K562 (cell line): ENCODE measurements at regions not wholly inside any gene's neighbourhood (a gene's known extent, or its start where the extent isn't known, plus 50 kb on each side); places are given as distances from the start of the nearest gene placed in this dataset.
A peak's percentile ranks its signal among the peaks of the same experiment; 100 is the strongest.

Experiments used
- ATF6 ChIP-seq: sonication (generic); formaldehyde crosslinking; IDR thresholded peaks from 2 replicates; pipeline ENCODE4 v1.4.0; 2020; ENCODE audit warnings: mild to moderate bottlenecking, missing genetic modification reagents
- HMBOX1 ChIP-seq: sonication (generic); IDR thresholded peaks from 2 replicates; pipeline ENCODE4 v1.6.1; 2016
- L3MBTL2 ChIP-seq: fragments of 450-650 bp; IDR thresholded peaks from 2 replicates; pipeline ENCODE4 v1.6.1; 2016; ENCODE audit warnings: mild to moderate bottlenecking, moderate library complexity
- MECOM ChIP-seq: fragments of 250-450 bp; sonication (Bioruptor Pico); IDR thresholded peaks from 2 replicates; pipeline ENCODE4 v1.8.0; 2022; ENCODE audit warnings: inconsistent platforms
- NCOA1 ChIP-seq: fragments of 450-650 bp; IDR thresholded peaks from 2 replicates; pipeline ENCODE4 v1.6.1; 2016; ENCODE audit warnings: low read depth
- NEUROD1 ChIP-seq: fragments of 150-350 bp; IDR thresholded peaks from 2 replicates; pipeline ENCODE4 v1.6.1; 2014; ENCODE audit warnings: borderline replicate concordance, low read length, low read depth; ENCODE audit not compliant: partially characterized antibody
- NFYB ChIP-seq: IDR thresholded peaks from 2 replicates; pipeline ENCODE4 v1.6.1; 2011; ENCODE audit warnings: mild to moderate bottlenecking, moderate library complexity; ENCODE audit not compliant: insufficient read length; ENCODE audit errors: extremely low read depth
- TEAD1 ChIP-seq, 2 experiments: fragments of 450-650 bp in 1 of 2; sonication (generic) in 1 of 2; formaldehyde crosslinking; IDR thresholded peaks; 2 replicates each; pipeline versions ENCODE4 v1.4.0 to v1.8.0; 2020 to 2022; ENCODE audit warnings: mild to moderate bottlenecking in 2 of 2, missing genetic modification reagents in 1 of 2
- U2AF2 ChIP-seq: fragments of 200-400 bp; formaldehyde crosslinking; optimal IDR thresholded peaks from 2 replicates; pipeline ENCODE3; 2017; ENCODE audit warnings: low read depth, mild to moderate bottlenecking, low read length
- TF ChIP-seq, protein P1 (sequence below), 2 experiments: fragments of 450-650 bp in 1 of 2; sonication (generic) in 1 of 2; formaldehyde crosslinking in 1 of 2; IDR thresholded peaks; 2 replicates each; pipeline versions ENCODE4 v1.7.1 to v1.9.0; 2016 to 2022; ENCODE audit warnings: inconsistent platforms in 1 of 2, mild to moderate bottlenecking in 1 of 2, missing genetic modification reagents in 1 of 2
- TF ChIP-seq, protein P2 (sequence below), 2 experiments: IDR thresholded peaks in 1 of 2; conservative IDR thresholded peaks in 1 of 2; 2 replicates each; pipeline ENCODE4 v1.6.1; 2016; ENCODE audit warnings: low read depth in 2 of 2, mild to moderate bottlenecking in 1 of 2, missing compliant biosample characterization in 1 of 2, missing genetic modification characterization in 1 of 2, moderate library complexity in 1 of 2

DNA sequence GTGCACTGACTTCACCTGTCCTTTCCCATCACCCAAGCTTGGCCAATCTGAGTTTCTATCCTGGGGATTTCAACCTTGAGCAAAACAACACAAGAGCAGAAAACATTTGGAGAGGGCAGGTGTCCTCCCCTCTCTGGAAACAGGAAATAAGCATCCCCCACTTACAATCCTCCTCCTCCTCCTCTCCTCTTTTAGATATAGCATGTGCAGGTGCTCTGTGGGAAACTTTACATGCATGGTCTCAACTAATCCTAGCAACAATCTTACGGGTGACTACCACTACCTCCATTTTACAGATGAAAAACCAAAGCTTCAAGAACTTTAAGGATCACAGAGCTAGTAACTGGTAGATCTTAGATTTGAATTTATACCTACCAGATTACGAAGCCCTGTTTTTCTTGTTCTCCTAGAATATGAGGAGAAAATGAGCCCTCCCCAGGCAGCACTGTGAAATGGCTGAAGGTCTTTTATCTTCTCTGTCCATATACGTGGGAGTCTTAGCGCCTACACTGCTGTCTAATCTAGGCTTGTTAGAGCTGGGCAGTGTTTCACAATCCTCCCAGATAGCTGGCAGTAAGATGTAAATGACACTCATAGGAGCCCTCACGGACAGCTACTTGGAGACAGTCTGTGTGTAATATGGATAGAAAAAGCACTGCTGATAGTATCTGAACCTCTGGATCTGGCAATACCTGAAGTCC is 301.2 kb upstream of the PROK2 start (continued):
- TF ChIP-seq, protein P1, sequence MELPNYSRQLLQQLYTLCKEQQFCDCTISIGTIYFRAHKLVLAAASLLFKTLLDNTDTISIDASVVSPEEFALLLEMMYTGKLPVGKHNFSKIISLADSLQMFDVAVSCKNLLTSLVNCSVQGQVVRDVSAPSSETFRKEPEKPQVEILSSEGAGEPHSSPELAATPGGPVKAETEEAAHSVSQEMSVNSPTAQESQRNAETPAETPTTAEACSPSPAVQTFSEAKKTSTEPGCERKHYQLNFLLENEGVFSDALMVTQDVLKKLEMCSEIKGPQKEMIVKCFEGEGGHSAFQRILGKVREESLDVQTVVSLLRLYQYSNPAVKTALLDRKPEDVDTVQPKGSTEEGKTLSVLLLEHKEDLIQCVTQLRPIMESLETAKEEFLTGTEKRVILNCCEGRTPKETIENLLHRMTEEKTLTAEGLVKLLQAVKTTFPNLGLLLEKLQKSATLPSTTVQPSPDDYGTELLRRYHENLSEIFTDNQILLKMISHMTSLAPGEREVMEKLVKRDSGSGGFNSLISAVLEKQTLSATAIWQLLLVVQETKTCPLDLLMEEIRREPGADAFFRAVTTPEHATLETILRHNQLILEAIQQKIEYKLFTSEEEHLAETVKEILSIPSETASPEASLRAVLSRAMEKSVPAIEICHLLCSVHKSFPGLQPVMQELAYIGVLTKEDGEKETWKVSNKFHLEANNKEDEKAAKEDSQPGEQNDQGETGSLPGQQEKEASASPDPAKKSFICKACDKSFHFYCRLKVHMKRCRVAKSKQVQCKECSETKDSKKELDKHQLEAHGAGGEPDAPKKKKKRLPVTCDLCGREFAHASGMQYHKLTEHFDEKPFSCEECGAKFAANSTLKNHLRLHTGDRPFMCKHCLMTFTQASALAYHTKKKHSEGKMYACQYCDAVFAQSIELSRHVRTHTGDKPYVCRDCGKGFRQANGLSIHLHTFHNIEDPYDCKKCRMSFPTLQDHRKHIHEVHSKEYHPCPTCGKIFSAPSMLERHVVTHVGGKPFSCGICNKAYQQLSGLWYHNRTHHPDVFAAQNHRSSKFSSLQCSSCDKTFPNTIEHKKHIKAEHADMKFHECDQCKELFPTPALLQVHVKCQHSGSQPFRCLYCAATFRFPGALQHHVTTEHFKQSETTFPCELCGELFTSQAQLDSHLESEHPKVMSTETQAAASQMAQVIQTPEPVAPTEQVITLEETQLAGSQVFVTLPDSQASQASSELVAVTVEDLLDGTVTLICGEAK (IDR thresholded peaks at IDR 0.05): 0 out of 2 replicates have a peak, but pooled peaks have one; percentile 13
- TF ChIP-seq, protein P1 (CRISPR knock-in tag; IDR thresholded peaks at IDR 0.05): no peak
- TF ChIP-seq NEUROD1: peak; percentile 80
- TF ChIP-seq, protein P2, sequence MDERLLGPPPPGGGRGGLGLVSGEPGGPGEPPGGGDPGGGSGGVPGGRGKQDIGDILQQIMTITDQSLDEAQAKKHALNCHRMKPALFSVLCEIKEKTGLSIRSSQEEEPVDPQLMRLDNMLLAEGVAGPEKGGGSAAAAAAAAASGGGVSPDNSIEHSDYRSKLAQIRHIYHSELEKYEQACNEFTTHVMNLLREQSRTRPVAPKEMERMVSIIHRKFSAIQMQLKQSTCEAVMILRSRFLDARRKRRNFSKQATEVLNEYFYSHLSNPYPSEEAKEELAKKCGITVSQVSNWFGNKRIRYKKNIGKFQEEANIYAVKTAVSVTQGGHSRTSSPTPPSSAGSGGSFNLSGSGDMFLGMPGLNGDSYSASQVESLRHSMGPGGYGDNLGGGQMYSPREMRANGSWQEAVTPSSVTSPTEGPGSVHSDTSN (CRISPR knock-in tag; IDR thresholded peaks at IDR 0.05; ENCODE audit: low read depth): no peak
- TF ChIP-seq, protein P2 (tag; conservative IDR thresholded peaks at IDR 0.05; ENCODE audit: low read depth): peak; percentile 77
- 0 out of 2 replicates have a peak, but pooled peaks have one; percentile 42 for TF ChIP-seq MECOM (CRISPR knock-in tag)
- TF ChIP-seq NFYB: no peak
- peak; percentile 38; the same call in 1 of the 2 replicates for TF ChIP-seq L3MBTL2
- peak; percentile 55; the same call in 1 of the 2 replicates for TF ChIP-seq NCOA1
- TF ChIP-seq HMBOX1: peak; percentile 86
- no peak for TF ChIP-seq ATF6 (CRISPR knock-in tag)
- no peak for TF ChIP-seq U2AF2
- peak; percentile 59 to 70; a peak in 2 of 4 replicates for TF ChIP-seq TEAD1 (CRISPR knock-in tag; IDR thresholded peaks at IDR 0.05)
